Right lobe of liver (tissue), 4 donors: ENCODE measurements at regions not wholly inside any gene's neighbourhood (a gene's known extent, or its start where the extent isn't known, plus 50 kb on each side); places are given as distances from the start of the nearest gene placed in this dataset.

Source experiments
- POLR2A ChIP-seq: fragments of 450-650 bp; IDR thresholded peaks from one replicate; pipeline ENCODE4 v1.6.1; 2017; ENCODE audit warnings: antibody characterized with exemption, mild to moderate bottlenecking
- TF ChIP-seq, protein P1 (sequence below), 4 donors: fragments of 200-600 bp in 3 of 4; fragments of 450-650 bp in 1 of 4; IDR thresholded peaks; one replicate each; pipeline versions ENCODE4 v1.5.1 to v1.8.0; 2016 to 2022; ENCODE audit warnings: antibody characterized with exemption in 4 of 4, mild to moderate bottlenecking in 2 of 4
- donor health status: DM: no; HTN: no; CAD: no.
- donor health status: DM: no; HTN: no; CAD: no.
- donor health status: DM: no; HTN: yes; CAD: no.

- TF ChIP-seq, protein P1, sequence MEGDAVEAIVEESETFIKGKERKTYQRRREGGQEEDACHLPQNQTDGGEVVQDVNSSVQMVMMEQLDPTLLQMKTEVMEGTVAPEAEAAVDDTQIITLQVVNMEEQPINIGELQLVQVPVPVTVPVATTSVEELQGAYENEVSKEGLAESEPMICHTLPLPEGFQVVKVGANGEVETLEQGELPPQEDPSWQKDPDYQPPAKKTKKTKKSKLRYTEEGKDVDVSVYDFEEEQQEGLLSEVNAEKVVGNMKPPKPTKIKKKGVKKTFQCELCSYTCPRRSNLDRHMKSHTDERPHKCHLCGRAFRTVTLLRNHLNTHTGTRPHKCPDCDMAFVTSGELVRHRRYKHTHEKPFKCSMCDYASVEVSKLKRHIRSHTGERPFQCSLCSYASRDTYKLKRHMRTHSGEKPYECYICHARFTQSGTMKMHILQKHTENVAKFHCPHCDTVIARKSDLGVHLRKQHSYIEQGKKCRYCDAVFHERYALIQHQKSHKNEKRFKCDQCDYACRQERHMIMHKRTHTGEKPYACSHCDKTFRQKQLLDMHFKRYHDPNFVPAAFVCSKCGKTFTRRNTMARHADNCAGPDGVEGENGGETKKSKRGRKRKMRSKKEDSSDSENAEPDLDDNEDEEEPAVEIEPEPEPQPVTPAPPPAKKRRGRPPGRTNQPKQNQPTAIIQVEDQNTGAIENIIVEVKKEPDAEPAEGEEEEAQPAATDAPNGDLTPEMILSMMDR (IDR thresholded peaks at IDR 0.05): no peak
- TF ChIP-seq POLR2A: no peak
Observed at GRCh38 chr2:8251856-8252255, 430.0 kb upstream of the ID2 start.
